ENCODE measurements at regions not wholly inside any gene's neighbourhood (a gene's known extent, or its start where the extent isn't known, plus 50 kb on each side); places are given as distances from the start of the nearest gene placed in this dataset.
"Not testable (repeated sequence)": the region's sequence is repeated elsewhere in the genome, so short reads cannot be mapped to it uniquely, and the experiment has no call there.

DNA sequence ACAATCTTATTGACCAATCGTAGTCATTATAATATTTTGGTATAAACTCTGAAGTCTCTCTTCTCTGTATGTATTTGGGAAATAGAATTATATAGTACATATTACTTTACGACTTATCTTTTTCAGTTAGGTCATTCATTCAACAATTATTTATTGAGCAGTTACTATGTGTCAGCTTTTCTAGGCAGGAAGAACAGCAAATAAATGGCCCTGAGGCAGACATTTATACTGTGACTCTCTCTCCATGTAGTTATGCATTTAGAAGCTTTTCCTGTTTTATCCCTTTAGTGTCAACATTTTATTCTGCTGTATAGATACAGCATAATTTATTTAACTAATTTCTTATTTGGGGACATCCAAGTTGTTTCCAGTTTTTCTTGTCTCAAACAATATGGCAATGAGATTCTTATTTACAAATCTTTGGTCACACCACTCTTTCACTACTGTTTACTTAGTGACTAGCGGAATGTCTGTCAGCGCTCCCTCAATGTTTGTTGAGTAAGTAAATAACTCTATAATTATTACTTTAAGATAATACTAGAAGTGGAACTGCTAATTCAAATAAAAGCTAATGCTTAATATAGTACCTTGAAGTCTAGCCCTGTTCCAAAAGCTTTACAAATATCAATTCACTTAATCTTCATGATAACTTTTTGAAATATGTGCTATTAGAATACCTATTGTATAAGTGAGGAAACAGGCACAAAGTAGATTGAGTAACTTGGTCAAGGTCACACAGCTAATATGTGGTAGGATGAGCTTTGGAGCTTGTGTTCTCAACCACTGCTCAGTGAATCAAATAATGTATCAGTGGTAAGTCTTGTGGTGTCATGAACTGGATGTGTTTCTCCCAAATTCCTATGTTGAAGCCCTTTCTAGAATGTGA is 465.6 kb downstream of the SIPA1L2 start:
- no peak for DNase-seq (ENCODE audit: low read depth)
- no peak overlapping the region for H3K4me3 ChIP-seq (ENCODE audit: low read depth, low read length)
- TF ChIP-seq, protein P1, sequence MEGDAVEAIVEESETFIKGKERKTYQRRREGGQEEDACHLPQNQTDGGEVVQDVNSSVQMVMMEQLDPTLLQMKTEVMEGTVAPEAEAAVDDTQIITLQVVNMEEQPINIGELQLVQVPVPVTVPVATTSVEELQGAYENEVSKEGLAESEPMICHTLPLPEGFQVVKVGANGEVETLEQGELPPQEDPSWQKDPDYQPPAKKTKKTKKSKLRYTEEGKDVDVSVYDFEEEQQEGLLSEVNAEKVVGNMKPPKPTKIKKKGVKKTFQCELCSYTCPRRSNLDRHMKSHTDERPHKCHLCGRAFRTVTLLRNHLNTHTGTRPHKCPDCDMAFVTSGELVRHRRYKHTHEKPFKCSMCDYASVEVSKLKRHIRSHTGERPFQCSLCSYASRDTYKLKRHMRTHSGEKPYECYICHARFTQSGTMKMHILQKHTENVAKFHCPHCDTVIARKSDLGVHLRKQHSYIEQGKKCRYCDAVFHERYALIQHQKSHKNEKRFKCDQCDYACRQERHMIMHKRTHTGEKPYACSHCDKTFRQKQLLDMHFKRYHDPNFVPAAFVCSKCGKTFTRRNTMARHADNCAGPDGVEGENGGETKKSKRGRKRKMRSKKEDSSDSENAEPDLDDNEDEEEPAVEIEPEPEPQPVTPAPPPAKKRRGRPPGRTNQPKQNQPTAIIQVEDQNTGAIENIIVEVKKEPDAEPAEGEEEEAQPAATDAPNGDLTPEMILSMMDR (IDR thresholded peaks at IDR 0.05; ENCODE audit: insufficient read depth, low read depth, low read length) = no peak

DNA sequence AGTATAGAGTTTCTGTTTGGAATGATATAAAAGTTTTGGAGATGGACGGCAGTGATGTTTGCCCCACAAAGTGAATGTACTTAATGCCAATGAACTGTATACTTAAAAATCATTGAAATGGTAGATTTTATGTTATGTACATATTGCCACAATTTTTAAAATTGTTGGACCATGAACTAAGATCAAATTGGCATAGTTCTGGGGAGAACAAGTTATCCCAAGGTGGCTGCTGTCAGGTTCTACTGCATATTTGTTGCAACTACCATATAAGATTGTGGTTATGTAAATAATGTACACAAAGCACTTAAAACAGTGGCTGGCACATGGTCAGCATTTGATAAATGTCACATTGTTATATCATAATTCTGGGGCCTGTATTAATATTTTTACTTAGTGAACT is 466.4 kb downstream of the SIPA1L2 start:
- TF ChIP-seq, protein P1 (IDR thresholded peaks at IDR 0.05; ENCODE audit: insufficient read depth, low read depth, low read length) = no peak
- no peak overlapping the region for H3K4me3 ChIP-seq (ENCODE audit: low read depth, low read length)

DNA sequence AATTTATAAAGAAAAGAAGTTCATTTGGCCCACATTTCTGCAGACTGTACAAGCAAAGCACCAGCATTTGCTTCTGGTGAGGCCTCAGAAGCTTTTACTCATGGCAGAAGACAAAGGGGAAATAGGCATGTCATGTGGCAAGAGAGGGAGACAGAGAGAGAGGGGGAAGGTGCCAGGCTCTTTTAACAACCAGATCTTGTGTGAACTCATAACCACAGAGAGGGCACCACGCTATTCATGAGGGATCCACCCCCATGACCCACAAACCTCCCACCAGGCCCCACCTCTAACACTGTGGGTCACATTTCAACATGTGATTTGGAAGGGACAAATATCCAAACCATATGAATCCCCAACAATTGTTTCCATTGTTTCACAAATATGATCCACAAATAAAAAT is 467.9 kb downstream of the SIPA1L2 start:
- no peak overlapping the region for H3K4me3 ChIP-seq (ENCODE audit: low read depth, low read length)
- no peak for DNase-seq (ENCODE audit: low read depth)
- TF ChIP-seq, protein P1 (IDR thresholded peaks at IDR 0.05; ENCODE audit: insufficient read depth, low read depth, low read length) = no peak

More for the DNA sequence above, 466.4 kb downstream of the SIPA1L2 start:
- DNase-seq (ENCODE audit: low read depth) = no peak

DNA sequence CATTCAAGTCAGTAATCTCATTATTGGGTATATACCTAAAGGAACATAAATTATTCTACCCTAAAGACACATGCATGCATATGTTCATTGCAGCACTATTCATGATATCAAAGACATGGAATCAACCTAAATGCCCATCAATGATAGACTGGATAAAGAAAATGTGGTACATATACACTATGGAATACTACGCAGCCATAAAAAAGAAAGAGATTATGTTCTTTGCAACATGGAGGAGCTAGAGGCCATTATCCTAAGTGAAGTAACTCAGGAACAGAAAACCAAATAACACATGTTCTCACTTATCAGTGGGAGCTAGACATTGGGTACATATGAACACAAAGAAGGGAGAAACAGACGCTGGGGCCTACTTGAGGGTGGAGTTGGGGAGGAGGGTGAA is 471.4 kb downstream of the SIPA1L2 start:
- not testable (repeated sequence) for DNase-seq (ENCODE audit: low read depth); H3K4me3 ChIP-seq (ENCODE audit: low read depth, low read length)

DNA sequence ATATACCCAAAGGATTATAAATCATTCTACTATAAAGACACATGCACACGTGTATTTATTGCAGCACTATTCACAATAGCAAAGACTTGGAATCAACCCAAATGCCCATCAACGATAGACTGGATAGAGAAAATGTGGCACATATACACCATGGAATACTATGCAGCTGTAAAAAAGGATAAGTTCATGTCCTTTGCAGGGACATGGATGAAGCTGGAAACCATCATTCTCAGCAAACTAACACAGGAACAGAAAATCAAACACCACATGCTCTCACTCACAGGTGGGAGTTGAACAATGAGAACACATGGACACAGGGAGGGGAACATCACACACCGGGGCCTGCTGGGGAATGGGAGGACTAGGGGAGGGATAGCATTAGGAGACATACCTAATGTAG is 473.9 kb downstream of the SIPA1L2 start:
- not testable (repeated sequence) for DNase-seq (ENCODE audit: low read depth); H3K4me3 ChIP-seq (ENCODE audit: low read depth, low read length)

DNA sequence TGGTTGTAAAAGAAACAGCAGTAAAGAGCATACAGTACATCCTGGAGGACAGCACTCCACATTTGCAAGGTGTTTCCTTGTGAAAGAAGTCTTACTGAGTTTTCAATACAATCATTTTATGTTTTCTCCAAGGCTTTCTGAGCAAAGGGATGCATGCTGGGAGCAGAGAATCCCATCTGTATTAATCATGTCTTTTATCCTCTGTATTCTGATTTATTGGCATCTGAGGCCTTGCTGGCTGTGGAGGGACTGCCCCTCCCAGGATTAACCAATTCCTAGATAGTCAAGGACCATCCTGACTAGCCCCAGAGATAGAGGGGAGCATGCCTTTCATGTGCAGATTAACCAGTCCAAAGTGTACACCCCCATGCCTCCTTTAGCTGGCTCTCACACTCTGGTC is 476.3 kb downstream of the SIPA1L2 start:
- TF ChIP-seq, protein P1 (IDR thresholded peaks at IDR 0.05; ENCODE audit: insufficient read depth, low read depth, low read length) = no peak
- H3K4me3 ChIP-seq (ENCODE audit: low read depth, low read length) = no peak overlapping the region
- DNase-seq (ENCODE audit: low read depth) = no peak

DNA sequence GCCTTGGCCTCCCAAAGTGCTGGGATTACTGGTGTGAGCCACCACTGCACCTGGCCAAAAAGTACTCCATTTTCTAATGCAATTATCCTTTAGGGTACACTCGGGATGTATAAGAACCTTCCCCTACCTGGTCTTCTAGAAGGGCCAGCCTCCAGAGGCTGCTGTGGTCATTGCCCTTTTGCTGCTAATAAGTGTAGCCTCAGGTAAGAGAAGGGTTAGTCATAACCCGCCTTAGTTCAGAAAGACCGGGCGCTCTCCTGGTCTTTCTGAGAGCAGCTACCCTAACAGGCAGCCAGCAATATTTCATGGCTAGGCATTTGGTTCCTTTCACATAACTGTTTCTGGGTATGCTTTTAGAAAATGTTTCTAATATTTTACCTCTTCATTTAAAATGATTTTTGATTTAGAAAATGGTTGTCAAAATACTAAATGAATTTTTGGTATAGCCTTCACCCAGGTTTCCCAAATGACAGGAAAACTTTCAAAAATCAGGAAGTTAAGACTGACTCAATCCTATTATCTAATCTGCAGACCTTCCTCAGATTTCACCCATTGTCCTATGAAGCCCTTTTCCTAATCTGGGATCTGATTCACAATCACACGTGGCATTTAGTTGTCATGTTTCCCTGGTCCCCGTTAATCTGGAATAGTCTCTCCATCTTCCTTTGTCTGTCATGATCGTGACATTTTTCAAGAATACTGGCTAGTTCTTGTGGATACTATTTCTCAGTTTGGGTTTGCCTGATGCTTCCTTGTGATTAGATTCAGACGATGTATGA is 479.0 kb downstream of the SIPA1L2 start:
- TF ChIP-seq, protein P1 (IDR thresholded peaks at IDR 0.05; ENCODE audit: insufficient read depth, low read depth, low read length) = no peak
- H3K4me3 ChIP-seq (ENCODE audit: low read depth, low read length) = no peak overlapping the region
- no peak for DNase-seq (ENCODE audit: low read depth)
